ENCODE measurements at regions not wholly inside any gene's neighbourhood (a gene's known extent, or its start where the extent isn't known, plus 50 kb on each side); places are given as distances from the start of the nearest gene placed in this dataset.
"Not testable (repeated sequence)": the region's sequence is repeated elsewhere in the genome, so short reads cannot be mapped to it uniquely, and the experiment has no call there.

DNA sequence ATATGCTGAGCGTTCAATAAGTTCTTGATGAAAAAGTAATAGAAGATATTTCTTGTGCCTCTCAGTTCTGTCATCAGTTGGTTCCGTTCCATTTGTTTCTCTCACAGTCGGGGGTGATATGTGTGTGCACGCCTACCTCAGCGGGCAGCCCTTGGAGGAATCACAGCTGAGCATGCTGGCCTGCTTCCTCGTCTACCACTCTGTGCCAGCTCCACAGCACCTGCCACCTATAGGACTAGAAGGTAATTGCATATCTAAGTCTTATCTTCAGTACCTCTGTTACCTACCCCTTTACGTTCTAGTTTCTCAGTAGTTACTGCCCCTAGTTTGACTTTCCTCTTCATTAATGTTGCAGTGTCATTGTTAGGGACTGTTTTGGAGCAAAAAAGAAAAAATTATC, 171.7 kb upstream of the PLGLB1 start:
- in situ Hi-C loops (cut with MboI; ENCODE audit: low pct_unique_long_range_greater_than_20kb, low sequenced_read_pairs, unreplicated experiment); DNase-seq (ENCODE audit: low spot score): not testable (repeated sequence)

DNA sequence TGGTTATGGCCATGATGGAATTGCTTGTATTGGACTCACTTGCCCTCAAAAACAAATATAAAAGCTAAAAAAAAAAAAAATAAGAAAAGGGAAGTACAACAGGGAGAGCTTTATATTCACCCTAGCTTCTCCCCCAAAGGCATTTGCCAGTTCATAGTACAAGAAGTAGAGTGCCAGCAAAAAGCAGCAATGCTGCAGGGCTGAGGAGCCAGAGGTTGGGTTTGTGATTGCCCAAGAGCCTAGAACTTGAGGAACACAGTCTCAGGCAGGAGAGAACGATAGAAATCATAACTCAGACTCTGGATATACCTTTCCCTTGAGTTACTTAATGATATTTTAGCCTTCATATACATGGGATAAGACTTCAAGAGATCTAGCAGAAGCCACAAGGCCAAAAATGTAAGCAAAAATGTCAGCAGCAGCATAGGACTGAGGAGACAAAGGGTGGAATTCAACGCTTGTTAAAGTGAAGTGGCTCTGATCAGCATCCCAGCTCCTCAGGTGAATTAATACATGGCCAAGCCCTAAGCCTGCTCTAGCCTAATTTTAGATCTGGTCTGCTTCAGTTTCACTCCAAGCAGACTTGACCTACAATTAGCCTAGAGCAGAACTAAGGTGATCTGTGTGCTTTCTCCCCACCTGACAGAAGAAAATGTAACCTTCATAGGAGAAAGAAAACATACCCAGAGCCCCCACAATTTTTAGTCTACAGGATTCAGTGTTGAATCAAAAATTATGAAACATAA, 172.8 kb upstream of the PLGLB1 start:
- DNase-seq (ENCODE audit: low spot score); in situ Hi-C loops (cut with MboI; ENCODE audit: low pct_unique_long_range_greater_than_20kb, low sequenced_read_pairs, unreplicated experiment): not testable (repeated sequence)

DNA sequence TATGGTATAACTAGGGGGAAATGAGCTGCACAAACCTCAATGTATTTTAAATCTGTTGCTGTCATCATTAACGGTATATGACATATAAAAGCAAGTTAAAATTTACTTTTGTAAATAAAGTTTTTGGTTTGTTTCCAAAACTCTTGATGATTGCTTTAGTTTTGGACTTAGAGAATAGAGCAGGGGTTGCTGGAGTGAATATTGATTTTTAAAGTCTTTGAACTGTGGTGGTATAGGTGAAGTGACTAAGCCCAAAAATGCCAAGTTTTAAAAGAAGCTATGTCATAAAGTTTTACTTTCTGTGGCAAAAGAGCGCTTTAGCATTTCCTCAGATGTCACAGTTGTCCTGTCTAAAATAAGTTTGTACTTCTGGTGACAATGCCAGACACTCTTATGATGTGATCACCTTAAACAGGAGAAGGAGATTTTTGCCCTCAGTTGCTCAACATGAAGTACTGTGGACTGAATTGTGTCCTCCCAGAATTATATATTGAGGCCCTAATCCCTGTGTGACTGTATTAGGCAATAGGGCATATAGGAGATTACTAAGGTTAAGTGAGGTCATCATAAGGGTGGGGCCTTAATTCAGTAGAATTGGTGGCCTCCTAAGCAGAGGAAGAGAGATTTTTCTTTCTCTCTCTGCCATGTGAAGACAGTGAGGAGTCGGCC, 175.2 kb upstream of the PLGLB1 start:
- in situ Hi-C loops (cut with MboI; ENCODE audit: low pct_unique_long_range_greater_than_20kb, low sequenced_read_pairs, unreplicated experiment); DNase-seq (ENCODE audit: low spot score): not testable (repeated sequence)

DNA sequence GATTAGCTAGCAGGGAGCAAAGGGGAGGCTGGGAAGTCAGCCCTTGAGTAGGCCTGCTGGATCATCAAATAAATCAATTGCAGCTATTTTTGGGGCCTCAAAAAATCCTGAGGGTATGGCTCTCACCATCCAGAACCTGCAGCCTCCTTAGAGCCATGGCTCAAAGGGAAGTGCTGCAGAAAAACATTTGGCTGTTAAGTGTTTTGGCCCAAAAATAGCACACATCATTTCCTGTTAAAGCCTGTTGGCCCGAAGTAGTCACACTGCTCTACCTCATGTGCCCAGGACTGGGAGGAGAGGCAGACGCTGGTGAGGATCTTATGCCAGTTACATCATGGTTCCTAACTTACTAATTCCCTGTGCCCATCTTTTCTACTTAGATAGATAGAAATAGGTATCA, 176.8 kb upstream of the PLGLB1 start:
- in situ Hi-C loops (cut with MboI; ENCODE audit: low pct_unique_long_range_greater_than_20kb, low sequenced_read_pairs, unreplicated experiment); DNase-seq (ENCODE audit: low spot score): not testable (repeated sequence)

DNA sequence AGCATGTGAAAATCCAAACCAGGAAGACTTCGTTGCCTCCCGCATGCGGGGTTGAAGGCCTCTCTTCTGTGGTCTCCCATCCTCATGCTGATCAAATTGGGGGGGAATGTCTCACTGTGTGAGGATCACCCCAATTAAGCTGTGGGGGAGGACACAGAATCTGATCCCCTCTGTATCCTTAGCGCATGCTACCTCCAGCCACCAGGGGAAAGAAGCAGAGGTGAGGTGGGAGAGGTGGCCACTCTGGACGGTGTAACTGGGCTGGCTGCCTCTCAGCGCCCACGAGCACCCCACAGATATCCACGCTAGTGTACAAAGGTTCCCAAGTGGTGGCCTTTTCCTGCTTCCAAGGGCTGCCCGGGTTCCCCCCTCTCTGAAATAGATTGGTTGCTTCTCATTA, 177.6 kb upstream of the PLGLB1 start:
- in situ Hi-C loops (cut with MboI; ENCODE audit: low pct_unique_long_range_greater_than_20kb, low sequenced_read_pairs, unreplicated experiment); DNase-seq (ENCODE audit: low spot score): not testable (repeated sequence)

DNA sequence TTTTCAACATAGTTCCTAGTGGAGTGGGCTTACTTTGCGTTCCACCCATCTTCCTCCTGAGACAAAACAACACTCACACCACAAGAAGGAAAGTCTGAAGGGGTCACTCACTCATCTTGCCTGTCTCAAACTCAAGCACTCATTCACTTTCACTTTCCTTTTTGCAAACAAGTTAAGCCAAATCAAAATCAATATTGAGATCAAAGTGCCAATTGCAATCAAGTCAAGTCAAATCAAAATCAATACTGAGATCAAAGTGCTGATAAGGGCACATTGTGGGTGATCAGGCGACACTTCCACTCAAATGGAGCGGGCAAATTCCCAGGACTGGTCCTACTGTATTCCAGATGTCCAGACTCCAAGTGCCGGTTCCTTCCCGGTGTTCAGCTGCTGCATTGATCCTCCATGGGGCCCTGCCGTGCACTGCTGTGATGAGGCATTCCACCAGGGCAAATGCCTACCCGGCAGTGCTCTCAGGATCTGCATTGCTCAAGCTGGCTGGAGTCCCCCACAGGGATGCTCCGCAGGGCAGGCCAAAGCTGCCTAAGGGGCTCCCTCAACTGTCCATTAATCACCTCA, 183.0 kb upstream of the PLGLB1 start:
- in situ Hi-C loops (cut with MboI; ENCODE audit: low pct_unique_long_range_greater_than_20kb, low sequenced_read_pairs, unreplicated experiment); DNase-seq (ENCODE audit: low spot score): not testable (repeated sequence)

DNA sequence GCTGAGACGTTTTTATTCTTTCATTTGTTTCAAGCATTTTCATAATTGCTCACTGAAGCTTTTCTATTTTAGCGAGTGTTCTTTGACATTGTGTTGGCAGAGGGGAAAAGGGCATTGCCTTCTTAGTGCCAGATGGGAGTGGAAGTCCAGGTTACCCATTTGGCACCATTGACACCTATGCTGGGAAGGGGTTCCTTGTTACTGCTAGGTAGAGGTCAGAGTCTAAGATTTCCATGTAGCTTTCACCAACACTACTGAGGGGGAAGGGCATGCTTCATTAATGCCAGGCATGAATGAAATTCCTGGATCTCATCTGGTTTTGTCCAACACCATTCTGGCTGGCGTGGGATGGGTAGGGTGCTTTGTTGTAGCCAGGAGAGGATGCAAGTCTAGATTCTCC, 191.3 kb upstream of the PLGLB1 start:
- in situ Hi-C loops (cut with MboI; ENCODE audit: low pct_unique_long_range_greater_than_20kb, low sequenced_read_pairs, unreplicated experiment) = not testable (repeated sequence)

DNA sequence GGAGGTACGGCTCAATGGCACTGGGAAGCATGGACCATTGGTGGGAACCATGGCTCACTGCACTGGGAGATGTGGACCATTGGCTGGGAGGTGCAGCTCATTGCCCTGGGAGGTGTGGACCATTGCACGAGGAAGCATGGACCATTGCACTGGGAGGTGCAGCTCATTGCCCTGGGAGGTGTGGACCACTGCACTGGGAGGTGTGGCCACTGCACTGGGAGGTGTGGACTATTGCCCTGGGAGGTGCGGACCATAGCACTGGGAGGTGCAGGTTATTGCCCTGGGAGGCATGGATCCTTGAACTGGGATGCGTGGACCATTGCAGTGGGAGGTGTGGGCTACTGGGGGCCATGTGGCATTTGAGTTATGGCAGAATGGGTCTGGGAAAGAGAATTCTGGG, 195.4 kb upstream of the PLGLB1 start:
- peak; percentile 0 for DNase-seq (ENCODE audit: low spot score)
- in situ Hi-C loops (cut with MboI; ENCODE audit: low pct_unique_long_range_greater_than_20kb, low sequenced_read_pairs, unreplicated experiment) = not testable (repeated sequence)

More for the DNA sequence above, 191.3 kb upstream of the PLGLB1 start:
- not testable (repeated sequence) for DNase-seq (ENCODE audit: low spot score)

DNA sequence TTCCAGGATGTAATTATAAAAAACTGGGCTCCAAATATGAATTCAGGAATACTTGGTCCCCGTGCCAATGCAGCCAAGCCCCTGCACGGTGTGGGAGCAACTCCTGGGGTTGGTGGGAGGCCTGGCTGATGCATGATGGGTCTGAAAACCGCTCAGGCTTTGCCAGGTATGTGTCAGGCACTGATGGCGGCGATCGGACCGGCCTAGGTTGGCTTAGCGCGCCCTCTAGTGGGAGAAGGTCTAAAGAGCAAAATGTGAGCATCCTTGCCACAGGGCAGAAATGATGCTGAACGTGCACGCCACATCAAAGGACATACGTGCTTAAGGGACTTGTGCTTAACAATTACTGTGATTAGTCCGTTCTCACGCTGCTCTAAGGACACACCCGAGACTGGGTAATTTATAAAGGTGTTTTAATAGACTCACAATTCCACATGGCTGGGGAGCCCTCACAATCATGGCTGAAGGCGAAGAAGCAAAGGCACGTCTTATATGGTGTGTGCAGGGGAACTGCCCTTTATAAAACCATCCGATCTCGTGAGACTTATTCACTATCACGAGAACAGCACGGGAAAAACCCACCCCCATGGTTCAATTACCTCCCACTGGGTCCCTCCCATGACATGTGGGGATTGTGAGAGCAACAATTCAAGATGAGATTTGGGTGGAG, 196.2 kb upstream of the PLGLB1 start:
- DNase-seq (ENCODE audit: low spot score); in situ Hi-C loops (cut with MboI; ENCODE audit: low pct_unique_long_range_greater_than_20kb, low sequenced_read_pairs, unreplicated experiment): not testable (repeated sequence)
- TF ChIP-seq, protein P1, sequence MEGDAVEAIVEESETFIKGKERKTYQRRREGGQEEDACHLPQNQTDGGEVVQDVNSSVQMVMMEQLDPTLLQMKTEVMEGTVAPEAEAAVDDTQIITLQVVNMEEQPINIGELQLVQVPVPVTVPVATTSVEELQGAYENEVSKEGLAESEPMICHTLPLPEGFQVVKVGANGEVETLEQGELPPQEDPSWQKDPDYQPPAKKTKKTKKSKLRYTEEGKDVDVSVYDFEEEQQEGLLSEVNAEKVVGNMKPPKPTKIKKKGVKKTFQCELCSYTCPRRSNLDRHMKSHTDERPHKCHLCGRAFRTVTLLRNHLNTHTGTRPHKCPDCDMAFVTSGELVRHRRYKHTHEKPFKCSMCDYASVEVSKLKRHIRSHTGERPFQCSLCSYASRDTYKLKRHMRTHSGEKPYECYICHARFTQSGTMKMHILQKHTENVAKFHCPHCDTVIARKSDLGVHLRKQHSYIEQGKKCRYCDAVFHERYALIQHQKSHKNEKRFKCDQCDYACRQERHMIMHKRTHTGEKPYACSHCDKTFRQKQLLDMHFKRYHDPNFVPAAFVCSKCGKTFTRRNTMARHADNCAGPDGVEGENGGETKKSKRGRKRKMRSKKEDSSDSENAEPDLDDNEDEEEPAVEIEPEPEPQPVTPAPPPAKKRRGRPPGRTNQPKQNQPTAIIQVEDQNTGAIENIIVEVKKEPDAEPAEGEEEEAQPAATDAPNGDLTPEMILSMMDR (IDR thresholded peaks at IDR 0.05; ENCODE audit: extremely low read depth, insufficient read depth, missing control alignments) = peak; percentile 9

DNA sequence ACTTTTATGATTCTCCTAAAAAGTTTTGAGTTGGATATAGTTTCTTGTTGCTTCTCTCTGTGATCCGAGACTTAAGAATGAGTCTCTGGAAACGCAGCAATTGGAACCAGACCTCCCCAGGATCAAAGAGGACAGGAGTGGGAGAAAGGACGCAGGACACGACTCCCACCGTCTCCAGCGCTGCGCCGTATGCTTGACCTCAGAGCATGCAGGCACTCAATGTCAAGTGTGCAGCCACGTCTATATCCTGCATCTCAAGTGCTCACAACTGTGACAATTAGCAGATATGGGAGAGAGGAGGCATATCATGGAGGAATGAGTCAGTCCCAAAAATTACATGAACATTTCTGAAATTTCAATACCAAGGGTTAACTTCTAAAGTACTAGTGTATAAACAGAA, 199.0 kb upstream of the PLGLB1 start:
- in situ Hi-C loops (cut with MboI; ENCODE audit: low pct_unique_long_range_greater_than_20kb, low sequenced_read_pairs, unreplicated experiment); DNase-seq (ENCODE audit: low spot score): not testable (repeated sequence)

DNA sequence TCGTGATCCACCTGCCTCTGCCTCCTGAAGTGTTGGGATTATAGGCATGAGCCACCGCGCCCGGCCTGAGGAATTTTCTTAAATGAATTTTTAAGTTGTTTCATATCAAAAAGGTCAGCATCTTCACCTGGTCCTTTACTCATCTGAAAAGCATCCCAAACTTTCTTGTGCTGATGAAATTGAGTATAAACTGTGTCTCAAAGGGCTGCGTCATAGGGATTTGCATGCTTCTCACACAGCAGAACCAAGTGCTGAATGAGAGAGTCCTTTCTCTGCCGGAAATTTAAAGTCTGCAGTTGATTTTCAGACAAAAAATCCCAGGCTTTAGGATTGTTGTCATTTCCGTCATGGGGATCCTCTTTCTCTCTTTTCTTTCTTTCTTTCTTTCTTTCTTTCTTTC, 200.5 kb upstream of the PLGLB1 start:
- in situ Hi-C loops (cut with MboI; ENCODE audit: low pct_unique_long_range_greater_than_20kb, low sequenced_read_pairs, unreplicated experiment) = not testable (repeated sequence)

DNA sequence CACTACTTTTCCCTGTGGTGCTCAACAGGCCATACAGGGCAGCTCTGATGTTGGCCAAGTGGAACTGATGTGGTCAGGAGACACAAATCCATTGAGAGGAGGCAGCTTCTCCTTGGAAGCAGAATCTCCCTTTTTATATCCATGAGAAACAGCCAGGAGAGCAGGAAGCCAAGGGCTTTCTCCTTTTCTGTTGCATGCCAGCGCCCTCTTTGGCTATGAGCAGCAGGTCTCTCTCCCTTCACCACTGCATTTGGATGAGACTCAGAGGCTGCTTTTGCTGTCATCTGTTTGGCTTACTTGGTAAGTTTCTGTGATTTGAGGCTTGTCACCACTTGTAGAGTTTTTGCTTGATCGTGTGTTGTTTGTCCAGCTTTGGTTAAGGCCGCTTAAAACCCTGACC, 202.2 kb upstream of the PLGLB1 start:
- in situ Hi-C loops (cut with MboI; ENCODE audit: low pct_unique_long_range_greater_than_20kb, low sequenced_read_pairs, unreplicated experiment); DNase-seq (ENCODE audit: low spot score): not testable (repeated sequence)

More for the DNA sequence above, 200.5 kb upstream of the PLGLB1 start:
- not testable (repeated sequence) for DNase-seq (ENCODE audit: low spot score)

DNA sequence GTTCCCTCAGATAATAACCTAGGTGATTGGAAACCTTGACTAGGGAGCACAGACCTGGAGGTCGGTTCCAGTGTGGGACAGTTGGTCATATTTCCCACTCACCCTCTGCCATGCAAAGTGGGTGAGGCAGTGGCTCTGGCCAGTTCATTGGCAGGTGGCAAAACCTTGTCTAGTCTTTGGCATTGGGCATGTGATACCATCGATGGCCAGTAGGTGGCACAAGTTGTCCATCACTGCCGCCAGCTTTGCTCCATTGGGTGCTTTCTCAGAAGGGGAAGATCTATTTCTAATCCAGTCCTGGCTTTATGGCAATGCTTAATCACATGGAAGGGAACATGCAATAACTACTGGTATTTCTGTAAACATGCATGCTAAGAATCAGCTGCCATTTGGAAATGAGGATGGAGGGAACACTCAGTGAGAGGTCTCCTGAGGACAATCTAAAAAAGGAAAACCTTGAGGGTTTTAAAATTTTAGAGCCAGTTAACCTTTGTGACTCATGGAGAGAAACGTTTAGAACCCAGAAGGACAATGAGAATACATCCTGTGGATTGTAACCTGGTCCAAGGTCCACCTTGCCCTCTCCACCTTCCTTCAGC, 207.5 kb upstream of the PLGLB1 start:
- DNase-seq (ENCODE audit: low spot score); in situ Hi-C loops (cut with MboI; ENCODE audit: low pct_unique_long_range_greater_than_20kb, low sequenced_read_pairs, unreplicated experiment): not testable (repeated sequence)

DNA sequence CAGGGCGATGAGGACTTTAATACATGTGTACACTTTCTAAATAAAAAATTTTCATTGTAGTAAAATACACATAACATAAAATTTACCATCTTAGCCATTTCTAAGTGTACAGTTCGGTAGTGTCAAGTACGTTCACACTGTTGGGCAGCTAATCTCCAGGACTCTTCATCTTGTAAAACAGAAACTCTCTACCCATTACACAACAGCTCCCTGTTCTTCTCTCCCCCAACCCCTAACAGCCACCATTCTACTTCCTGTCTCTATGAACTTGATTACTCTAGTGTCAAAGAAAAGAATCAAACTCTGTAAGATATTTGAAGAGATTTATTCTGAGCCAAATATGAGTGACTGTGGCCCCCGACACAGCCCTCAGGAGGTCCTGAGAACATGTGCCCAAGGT, 208.3 kb upstream of the PLGLB1 start:
- in situ Hi-C loops (cut with MboI; ENCODE audit: low pct_unique_long_range_greater_than_20kb, low sequenced_read_pairs, unreplicated experiment); DNase-seq (ENCODE audit: low spot score): not testable (repeated sequence)

DNA sequence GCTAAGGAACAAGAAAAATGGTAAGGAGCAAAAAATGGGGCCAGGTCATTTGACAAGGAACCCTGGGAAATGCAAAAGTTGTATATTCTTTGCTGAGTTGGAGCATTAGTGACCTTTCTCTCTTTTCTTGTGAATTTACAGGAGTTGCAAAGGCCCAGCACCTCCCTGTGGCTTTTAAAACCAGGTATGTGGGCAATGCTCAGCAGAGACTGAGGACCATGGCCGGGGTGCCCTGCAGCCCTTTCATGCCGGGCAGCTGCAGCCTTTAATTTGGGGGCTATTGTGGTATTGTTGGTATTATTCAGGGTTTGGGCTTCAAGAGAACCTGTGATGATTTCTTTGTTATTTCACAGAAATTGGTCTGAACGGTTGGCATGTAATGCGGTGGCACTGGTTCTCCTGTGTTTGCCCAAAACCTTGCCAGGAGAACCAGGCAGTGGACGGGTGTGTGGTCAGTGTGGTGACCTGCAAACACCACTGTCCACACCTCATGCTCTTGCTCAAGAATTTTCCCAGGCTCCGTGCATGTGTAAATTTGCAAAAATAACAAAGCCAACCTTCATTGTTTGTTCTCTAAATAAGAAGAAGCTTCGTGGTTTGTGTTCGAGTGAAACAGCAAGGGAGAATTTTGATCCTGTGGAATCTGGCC, 213.8 kb upstream of the PLGLB1 start:
- DNase-seq (ENCODE audit: low spot score); in situ Hi-C loops (cut with MboI; ENCODE audit: low pct_unique_long_range_greater_than_20kb, low sequenced_read_pairs, unreplicated experiment): not testable (repeated sequence)

Data from GM13977 (cell line).